SK-N-SH (cell line): ENCODE measurements at regions not wholly inside any gene's neighbourhood (a gene's known extent, or its start where the extent isn't known, plus 50 kb on each side); places are given as distances from the start of the nearest gene placed in this dataset.
A peak's percentile ranks its signal among the peaks of the same experiment; 100 is the strongest.

Experiments used
- CTCF ChIA-PET: fragments of 300-600, 350-600 bp; formaldehyde crosslinking; extraction: SDS; loops from one replicate; lab custom pipeline; 2021; lab: Yijun Ruan, JAX
- POLR2A ChIA-PET: fragments of 350-600 bp; sonication (Branson Sonifier 250); formaldehyde crosslinking; extraction: SDS; loops from one replicate; lab custom pipeline; 2020; ENCODE audit warnings: antibody characterized with exemption, inconsistent platforms; lab: Yijun Ruan, JAX
- DNase-seq: peaks from one replicate; pipeline ENCODE4 v3.0.0; 2012
- H2AFZ ChIP-seq: fragments of 200-600 bp; sonication (generic); 2 replicates; pipeline ENCODE4 v1.8.1; 2016; ENCODE audit warnings: antibody characterized with exemption, mild to moderate bottlenecking, low read depth
- H3F3A ChIP-seq: fragments of 200-600 bp; sonication (generic); replicated peaks from 2 replicates; pipeline ENCODE3; 2016; ENCODE audit warnings: antibody characterized with exemption, mild to moderate bottlenecking; ENCODE audit not compliant: insufficient read depth
- H3K27ac ChIP-seq, 2 experiments: fragments of 200-500 bp in 1 of 2; fragments of 200-600 bp in 1 of 2; sonication (Bioruptor generic) in 1 of 2; sonication (generic), shearing (Covaris generic) in 1 of 2; 2 replicates each; pipeline versions ENCODE4 v1.5.1 to v1.6.1; 2014 to 2016; ENCODE audit warnings: low read depth in 2 of 2, inconsistent platforms in 1 of 2, low read length in 1 of 2, mild to moderate bottlenecking in 1 of 2, mixed read lengths in 1 of 2
- H3K27me3 ChIP-seq: fragments of 200-600 bp; sonication (generic), shearing (Covaris generic); 2 replicates; pipeline ENCODE4 v1.6.1; 2016; ENCODE audit warnings: mixed run types; ENCODE audit not compliant: insufficient read depth
- H3K36me3 ChIP-seq, 2 experiments: fragments of 200-500 bp in 1 of 2; fragments of 200-600 bp in 1 of 2; sonication (Bioruptor generic) in 1 of 2; sonication (generic) in 1 of 2; replicated peaks in 1 of 2; 2 replicates each; pipeline versions ENCODE3 to v1.5.1; 2014 to 2016; ENCODE audit warnings: low read length in 1 of 2, mild to moderate bottlenecking in 1 of 2; ENCODE audit not compliant: insufficient read depth in 2 of 2, control insufficient read depth in 1 of 2
- H3K4me1 ChIP-seq, 2 experiments: fragments of 200-500 bp in 1 of 2; fragments of 200-600 bp in 1 of 2; sonication (Bioruptor generic) in 1 of 2; sonication (generic), shearing (Covaris generic) in 1 of 2; 2 replicates each; pipeline versions ENCODE4 v1.5.1 to v1.6.1; 2014 to 2016; ENCODE audit warnings: low read depth in 1 of 2, low read length in 1 of 2, mixed run types in 1 of 2; ENCODE audit not compliant: insufficient read depth in 2 of 2, control insufficient read depth in 1 of 2
- H3K4me2 ChIP-seq: fragments of 200-600 bp; sonication (generic), shearing (Covaris generic); 2 replicates; pipeline ENCODE4 v1.6.1; 2017; ENCODE audit warnings: mixed run types
- H3K4me3 ChIP-seq, 2 experiments: fragments of 200-500 bp in 1 of 2; fragments of 200-600 bp in 1 of 2; sonication (Bioruptor generic) in 1 of 2; sonication (generic), shearing (Covaris generic) in 1 of 2; 2 replicates each; pipeline versions ENCODE4 v1.5.1 to v1.8.1; 2014 to 2016; ENCODE audit warnings: low read depth in 2 of 2, inconsistent platforms in 1 of 2, low read length in 1 of 2, mild to moderate bottlenecking in 1 of 2, mixed read lengths in 1 of 2, moderate library complexity in 1 of 2
- H3K79me2 ChIP-seq: fragments of 200-600 bp; sonication (generic); 2 replicates; pipeline ENCODE4 v1.8.1; 2017; ENCODE audit warnings: mild to moderate bottlenecking; ENCODE audit not compliant: insufficient read depth
- H3K9ac ChIP-seq: fragments of 200-600 bp; sonication (generic); 2 replicates; pipeline ENCODE4 v1.6.1; 2017; ENCODE audit warnings: mixed run types
- H3K9me2 ChIP-seq: fragments of 200-600 bp; sonication (generic); 2 replicates; pipeline ENCODE4 v1.6.1; 2017; ENCODE audit warnings: mixed run types
- H3K9me3 ChIP-seq: fragments of 200-600 bp; sonication (generic); 2 replicates; pipeline ENCODE4 v1.6.1; 2017; ENCODE audit warnings: mixed run types, mild to moderate bottlenecking, moderate library complexity
- H4K20me1 ChIP-seq: fragments of 200-600 bp; sonication (generic); 2 replicates; pipeline ENCODE4 v1.6.1; 2017; ENCODE audit warnings: mild to moderate bottlenecking, mixed run types; ENCODE audit not compliant: insufficient read depth
- CHD2 ChIP-seq: fragments of 150-350 bp; IDR thresholded peaks from 2 replicates; pipeline ENCODE4 v1.6.1; 2018; ENCODE audit warnings: low read length; ENCODE audit not compliant: partially characterized antibody
- ELF1 ChIP-seq: IDR thresholded peaks from 2 replicates; pipeline ENCODE4 v1.4.0; 2012
- EZH2phosphoT487 ChIP-seq: fragments of 200-600 bp; sonication (generic); IDR thresholded peaks from 2 replicates; pipeline ENCODE4 v1.6.1; 2017; ENCODE audit warnings: low read depth, mixed run types, mild to moderate bottlenecking, antibody characterized with exemption, moderate library complexity, borderline replicate concordance
- FOSL2 ChIP-seq: IDR thresholded peaks from 2 replicates; pipeline ENCODE4 v1.4.0; 2012; ENCODE audit warnings: low read depth, mild to moderate bottlenecking, moderate library complexity, borderline replicate concordance
- FOXM1 ChIP-seq: IDR thresholded peaks from 2 replicates; pipeline ENCODE4 v1.4.0; 2012; ENCODE audit warnings: low read depth, mild to moderate bottlenecking
- GABPA ChIP-seq: IDR thresholded peaks from 2 replicates; pipeline ENCODE4 v1.4.0; 2012; ENCODE audit warnings: low read depth, mild to moderate bottlenecking
- GATA2 ChIP-seq: sonication (generic); formaldehyde crosslinking; IDR thresholded peaks from 2 replicates; pipeline ENCODE4 v1.5.0; 2020; ENCODE audit warnings: mild to moderate bottlenecking, missing genetic modification reagents
- IRF3 ChIP-seq: fragments of 150-350 bp; IDR thresholded peaks from 2 replicates; pipeline ENCODE4 v1.6.1; 2016; ENCODE audit warnings: mild to moderate bottlenecking, low read depth, low read length
- JUND ChIP-seq: IDR thresholded peaks from 2 replicates; pipeline ENCODE4 v1.4.0; 2012
- MAX ChIP-seq: IDR thresholded peaks from 2 replicates; pipeline ENCODE4 v1.4.0; 2012; ENCODE audit warnings: low read depth
- NRF1 ChIP-seq: IDR thresholded peaks from 2 replicates; pipeline ENCODE4 v1.6.1; 2012; ENCODE audit warnings: low read depth, mild to moderate bottlenecking, low read length
- PBX3 ChIP-seq: IDR thresholded peaks from 2 replicates; pipeline ENCODE4; 2012
- RAD21 ChIP-seq: IDR thresholded peaks from 2 replicates; pipeline ENCODE4 v1.6.1; 2012; ENCODE audit warnings: mild to moderate bottlenecking, low read length
- RCOR1 ChIP-seq: fragments of 150-350 bp; IDR thresholded peaks from 2 replicates; pipeline ENCODE4 v1.6.1; 2017; ENCODE audit warnings: antibody characterized with exemption, low read length
- REST ChIP-seq: IDR thresholded peaks from 2 replicates; pipeline ENCODE4 v1.6.1; 2012; ENCODE audit warnings: mild to moderate bottlenecking, low read depth, low read length, moderate library complexity
- RXRA ChIP-seq: IDR thresholded peaks from 2 replicates; pipeline ENCODE4 v1.4.0; 2012; ENCODE audit warnings: low read depth, mild to moderate bottlenecking, borderline replicate concordance
- SIN3A ChIP-seq: IDR thresholded peaks from 2 replicates; pipeline ENCODE4 v1.6.1; 2012; ENCODE audit warnings: low read depth, mild to moderate bottlenecking, low read length, moderate library complexity, borderline replicate concordance
- SMC3 ChIP-seq: IDR thresholded peaks from 2 replicates; pipeline ENCODE4 v1.6.1; 2012; ENCODE audit warnings: low read depth, low read length, improper control_type of control experiment
- TCF12 ChIP-seq: IDR thresholded peaks from 2 replicates; pipeline ENCODE4 v1.4.0; 2012
- TEAD4 ChIP-seq: IDR thresholded peaks from 2 replicates; pipeline ENCODE4 v1.4.0; 2012; ENCODE audit warnings: mild to moderate bottlenecking, borderline replicate concordance; ENCODE audit not compliant: insufficient read depth
- USF1 ChIP-seq: IDR thresholded peaks from 2 replicates; pipeline ENCODE4 v1.4.0; 2012; ENCODE audit warnings: low read depth, borderline replicate concordance
- USF2 ChIP-seq: fragments of 150-350 bp; IDR thresholded peaks from 2 replicates; pipeline ENCODE4 v1.6.1; 2017; ENCODE audit warnings: antibody characterized with exemption, low read length, low read depth, borderline replicate concordance
- YY1 ChIP-seq: IDR thresholded peaks from 2 replicates; pipeline ENCODE4 v1.4.0; 2012; ENCODE audit warnings: low read depth, mild to moderate bottlenecking
- ZBTB33 ChIP-seq: IDR thresholded peaks from 2 replicates; pipeline ENCODE4 v1.4.0; 2012; ENCODE audit warnings: low read depth, borderline replicate concordance
- WGBS: methylation state at CpG from one replicate; pipeline ENCODE4 v1.1.6; 2017; ENCODE audit warnings: low lambda C conversion rate; 5-methylcytosine and 5-hydroxymethylcytosine counted together

GRCh38 chr11:27934830-27935145 is 173.2 kb downstream of the KIF18A start:
- H3K79me2 ChIP-seq, result no peaks in the 10 kb centered on the region
- H3K4me2 ChIP-seq, result peak overlapping the region; percentile 66
- peak; percentile 4 for DNase-seq
- H2AFZ ChIP-seq, result peak overlapping the region; percentile 86
- H3K9ac ChIP-seq, result peak overlapping the region; percentile 74
- H3K4me3 ChIP-seq, result no peak overlapping the region
- CTCF ChIA-PET, result interaction anchor here (0.6 kb wide), 1 partner anchor 20 kb away, joined by 3 read pairs; no protein-coding TSS in a partner anchor
- H3K27me3 ChIP-seq, result no peaks in the 10 kb centered on the region
- no peaks in the 10 kb centered on the region for H4K20me1 ChIP-seq
- H3K4me1 ChIP-seq, result peaks cover 0 to 20% of the 10 kb centered on the region in 2 experiments; a peak in 2 of 4 replicates
- WGBS, result 7% methylated on average over 7 of the region's 7 CpGs
- POLR2A ChIA-PET, result interaction anchor here (0.6 kb wide), 1 partner anchor 216 kb away, joined by 3 read pairs; no protein-coding TSS in a partner anchor
- peaks cover 32% of the 10 kb centered on the region for H3F3A ChIP-seq
- no peaks in the 10 kb centered on the region for H3K9me2 ChIP-seq
- H3K9me3 ChIP-seq, result no peaks in the 10 kb centered on the region
- no peaks in the 10 kb centered on the region for H3K36me3 ChIP-seq
- H3K27ac ChIP-seq, result peak overlapping the region; percentile 77 to 97
- TF ChIP-seq JUND (peak; percentile 98), CHD2 (no peak), TCF12 (peak; percentile 74), USF2 (no peak), FOSL2 (peak; percentile 99), GATA2 (no peak), NRF1 (no peak), FOXM1 (no peak), TEAD4 (peak; percentile 79), USF1 (no peak), REST (no peak), ZBTB33 (no peak), IRF3 (no peak), GABPA (0 out of 2 replicates have a peak, but pooled peaks have one; percentile 28), RXRA (0 out of 2 replicates have a peak, but pooled peaks have one; percentile 25), SMC3 (no peak), SIN3A (no peak), RAD21 (no peak), RCOR1 (no peak), ELF1 (peak; percentile 71; the same call in 1 of the 2 replicates), EZH2phosphoT487 (no peak), YY1 (no peak), MAX (peak; percentile 92), PBX3 (peak; percentile 58; the same call in 1 of the 2 replicates)
